GM12865 (cell line): ENCODE measurements at regions not wholly inside any gene's neighbourhood (a gene's known extent, or its start where the extent isn't known, plus 50 kb on each side); places are given as distances from the start of the nearest gene placed in this dataset.

Experiments
- DNase-seq: peaks from one replicate; pipeline ENCODE4 v3.0.0; 2010; ENCODE audit warnings: low read depth
- H3K4me3 ChIP-seq: 2 replicates; pipeline ENCODE4 v1.5.1; 2011; ENCODE audit warnings: mild to moderate bottlenecking, low read depth, low read length, control low read depth
- CTCF ChIP-seq: IDR thresholded peaks from 2 replicates; pipeline ENCODE4 v1.5.1; 2011; ENCODE audit warnings: low read length, control low read depth, low read depth, inconsistent platforms; ENCODE audit not compliant: insufficient read depth; ENCODE audit errors: missing control alignments

GRCh38 chr5:105685884-105686283, 1984.9 kb downstream of the EFNA5 start:
- no peak for DNase-seq
- no peak for TF ChIP-seq CTCF
- H3K4me3 ChIP-seq = no peak overlapping the region

- DNase-seq = no peak
- no peak overlapping the region for H3K4me3 ChIP-seq
- no peak for TF ChIP-seq CTCF
Measured at GRCh38 chr5:105684799-105685198, 1985.9 kb downstream of the EFNA5 start.

GRCh38 chr5:105680858-105681475, 1989.8 kb downstream of the EFNA5 start:
- TF ChIP-seq CTCF = no peak
- DNase-seq = no peak
- H3K4me3 ChIP-seq = no peak overlapping the region

GRCh38 chr5:105677291-105677690, 1993.4 kb downstream of the EFNA5 start:
- DNase-seq = no peak
- no peak for TF ChIP-seq CTCF
- no peak overlapping the region for H3K4me3 ChIP-seq

- no peak for TF ChIP-seq CTCF
- no peak overlapping the region for H3K4me3 ChIP-seq
Measured at GRCh38 chr5:105670596-105670995, 2000.1 kb downstream of the EFNA5 start.

GRCh38 chr5:105663671-105664070, 2007.1 kb downstream of the EFNA5 start:
- no peak for TF ChIP-seq CTCF
- DNase-seq = no peak
- no peak overlapping the region for H3K4me3 ChIP-seq

More at GRCh38 chr5:105670596-105670995, 2000.1 kb downstream of the EFNA5 start:
- no peak for DNase-seq

- TF ChIP-seq CTCF = no peak
- no peak overlapping the region for H3K4me3 ChIP-seq
- no peak for DNase-seq
Measured at GRCh38 chr5:105659396-105659795, 2011.3 kb downstream of the EFNA5 start.
